ENCODE measurements at regions not wholly inside any gene's neighbourhood (a gene's known extent, or its start where the extent isn't known, plus 50 kb on each side); places are given as distances from the start of the nearest gene placed in this dataset.

GRCh38 chr6:37561361-37561760 is 61.7 kb upstream of the CCDC167 start:
- Histone ChIP-seq H3K4me3 (no peak overlapping the region), H3K27ac (no peak overlapping the region), H3K36me3 (no peaks in the 10 kb centered on the region), H3K9me3 (no peaks in the 10 kb centered on the region), H3K4me1 (peaks cover 0 to 7% (median 0%) of the 10 kb centered on the region in 4 donors), H3K27me3 (peaks cover 0 to 4% of the 10 kb centered on the region in 2 donors)
- ATAC-seq (no peak), DNase-seq (no peak)
- TF ChIP-seq CTCF (IDR thresholded peaks at IDR 0.05): no peak
- TF ChIP-seq POLR2A (IDR thresholded peaks at IDR 0.05): no peak
- intact Hi-C loops (cut with DNase I): loop anchor here in 1 of 2 donors (10.0 kb wide), 1 partner anchor 123 kb away; no protein-coding TSS in a partner anchor
- 93% methylated on average over 2 of the region's 4 CpGs for WGBS (ENCODE audit: insufficient coverage, low coverage, low lambda C conversion rate, missing lambda C conversion rate)

- TF ChIP-seq POLR2A (IDR thresholded peaks at IDR 0.05): no peak
- no peak for TF ChIP-seq CTCF (IDR thresholded peaks at IDR 0.05)
- peaks cover 0 to 1% of the 10 kb centered on the region in 2 donors for H3K27me3 ChIP-seq
- intact Hi-C loops (cut with DNase I): loop anchor here in 1 of 2 donors (10.0 kb wide), 1 partner anchor 124 kb away; no protein-coding TSS in a partner anchor
- no peak overlapping the region for H3K4me3 ChIP-seq
- DNase-seq: no peak
- no peaks in the 10 kb centered on the region for H3K9me3 ChIP-seq
- 88% methylated on average over 3 of the region's 3 CpGs for WGBS (ENCODE audit: insufficient coverage, low coverage, low lambda C conversion rate, missing lambda C conversion rate)
- no peak for ATAC-seq
- peaks cover 0 to under 1% (median 0%) of the 10 kb centered on the region in 4 donors for H3K4me1 ChIP-seq
- H3K27ac ChIP-seq: no peak overlapping the region
- H3K36me3 ChIP-seq: no peaks in the 10 kb centered on the region
These were observed 61.0 kb upstream of the CCDC167 start for GRCh38 chr6:37560737-37561103.

- TF ChIP-seq POLR2A (IDR thresholded peaks at IDR 0.05) (no peak), CTCF (IDR thresholded peaks at IDR 0.05) (no peak)
- no peaks in the 10 kb centered on the region for H3K27me3 ChIP-seq
- H3K36me3 ChIP-seq: no peaks in the 10 kb centered on the region
- WGBS (ENCODE audit: insufficient coverage, low coverage, low lambda C conversion rate, missing lambda C conversion rate): 39% methylated on average over 3 of the region's 4 CpGs
- DNase-seq: no peak
- no peak for ATAC-seq
- no peaks in the 10 kb centered on the region for H3K9me3 ChIP-seq
- no peak overlapping the region for H3K4me3 ChIP-seq
- H3K27ac ChIP-seq: no peak overlapping the region
- intact Hi-C loops (cut with DNase I): no loop called here
- no peaks in the 10 kb centered on the region for H3K4me1 ChIP-seq
These were observed 59.8 kb upstream of the CCDC167 start for GRCh38 chr6:37559501-37559900.

GRCh38 chr6:37559050-37559449 is 59.4 kb upstream of the CCDC167 start:
- no peak overlapping the region for H3K4me3 ChIP-seq
- TF ChIP-seq POLR2A (IDR thresholded peaks at IDR 0.05): no peak
- no peak for DNase-seq
- H3K27ac ChIP-seq: no peak overlapping the region
- intact Hi-C loops (cut with DNase I): no loop called here
- no peak for ATAC-seq
- H3K4me1 ChIP-seq: no peaks in the 10 kb centered on the region
- no peaks in the 10 kb centered on the region for H3K9me3 ChIP-seq
- H3K27me3 ChIP-seq: no peaks in the 10 kb centered on the region
- H3K36me3 ChIP-seq: no peaks in the 10 kb centered on the region
- WGBS (ENCODE audit: insufficient coverage, low coverage, low lambda C conversion rate, missing lambda C conversion rate): 43% methylated on average over 6 of the region's 6 CpGs

- H3K27ac ChIP-seq: no peak overlapping the region
- no peaks in the 10 kb centered on the region for H3K36me3 ChIP-seq
- WGBS (ENCODE audit: insufficient coverage, low coverage, low lambda C conversion rate, missing lambda C conversion rate): 92% methylated on average over 6 of the region's 14 CpGs
- no peak for ATAC-seq
- H3K27me3 ChIP-seq: no peaks in the 10 kb centered on the region
- TF ChIP-seq CTCF (IDR thresholded peaks at IDR 0.05): no peak
- no peak for TF ChIP-seq POLR2A (IDR thresholded peaks at IDR 0.05)
- H3K9me3 ChIP-seq: no peaks in the 10 kb centered on the region
- intact Hi-C loops (cut with DNase I): no loop called here
- no peaks in the 10 kb centered on the region for H3K4me1 ChIP-seq
- H3K4me3 ChIP-seq: no peak overlapping the region
- no peak for DNase-seq
These were observed 59.0 kb upstream of the CCDC167 start for GRCh38 chr6:37558646-37559045.

Data from right lobe of liver (tissue), 6 donors.